Inflammatory macrophage (primary cell): ENCODE measurements at regions not wholly inside any gene's neighbourhood (a gene's known extent, or its start where the extent isn't known, plus 50 kb on each side); places are given as distances from the start of the nearest gene placed in this dataset.
"Not testable (repeated sequence)": the region's sequence is repeated elsewhere in the genome, so short reads cannot be mapped to it uniquely, and the experiment has no call there.

Experiments used
- DNase-seq, 2 donors: peaks; one replicate each; pipeline ENCODE4 v3.0.0-alpha.2; 2020 to 2022

DNA sequence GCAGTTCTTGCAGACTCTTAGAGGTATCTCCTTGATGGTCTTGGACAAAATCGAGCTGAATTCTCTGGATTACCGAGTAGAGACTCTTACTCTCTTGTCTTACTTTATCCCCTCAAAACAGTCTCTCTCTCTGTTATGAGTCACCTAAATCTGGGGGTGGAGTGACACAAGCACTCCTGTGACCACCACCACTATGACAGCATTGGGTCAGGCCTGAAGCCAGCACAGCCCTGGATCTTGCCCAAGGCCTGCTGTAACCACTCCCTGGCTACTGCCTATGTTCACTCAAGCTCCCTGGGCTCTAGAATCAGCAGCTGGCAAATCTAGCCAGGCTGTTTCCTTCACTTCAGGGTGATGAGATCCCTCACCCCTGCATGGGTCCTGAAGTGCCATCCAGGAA lies 662.5 kb downstream of the LUZP2 start:
- DNase-seq = no peak

DNA sequence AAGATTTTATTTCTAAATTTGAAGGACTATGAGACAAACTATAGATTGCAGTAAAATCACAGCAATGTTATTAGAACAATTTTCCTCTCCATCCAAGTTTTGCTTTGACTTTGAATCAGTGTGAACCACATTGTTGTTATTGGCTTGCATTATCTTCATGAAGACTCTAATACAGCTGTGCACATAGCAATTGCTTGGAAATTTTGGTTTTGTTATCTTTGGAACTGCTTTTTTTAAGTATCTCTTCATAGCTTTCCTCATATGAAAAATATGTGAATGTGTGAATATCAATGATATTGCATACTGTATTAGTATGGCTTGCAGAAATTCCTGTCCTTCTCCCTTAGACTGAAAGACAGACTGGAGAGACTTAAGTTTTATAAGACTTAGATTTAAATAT lies 666.6 kb downstream of the LUZP2 start:
- DNase-seq = no peak

DNA sequence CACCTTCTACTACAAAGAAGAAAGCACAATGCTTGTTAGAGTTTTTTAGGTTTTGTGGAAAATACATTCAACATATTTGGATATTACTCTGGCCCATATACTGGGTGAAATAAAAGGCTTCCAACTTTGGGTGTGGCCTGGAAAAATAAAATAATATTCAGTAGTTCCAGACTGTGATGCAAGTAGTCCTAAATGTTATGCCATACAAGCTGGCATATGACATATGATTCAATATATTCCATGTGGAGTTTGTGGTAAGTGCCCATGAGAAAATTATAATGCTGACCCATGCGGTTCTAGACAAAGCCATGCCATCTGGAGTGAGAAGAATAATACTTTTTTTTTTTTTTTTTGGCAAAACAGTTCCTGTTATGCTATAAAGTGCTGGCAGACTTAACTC lies 683.3 kb downstream of the LUZP2 start:
- no peak for DNase-seq

DNA sequence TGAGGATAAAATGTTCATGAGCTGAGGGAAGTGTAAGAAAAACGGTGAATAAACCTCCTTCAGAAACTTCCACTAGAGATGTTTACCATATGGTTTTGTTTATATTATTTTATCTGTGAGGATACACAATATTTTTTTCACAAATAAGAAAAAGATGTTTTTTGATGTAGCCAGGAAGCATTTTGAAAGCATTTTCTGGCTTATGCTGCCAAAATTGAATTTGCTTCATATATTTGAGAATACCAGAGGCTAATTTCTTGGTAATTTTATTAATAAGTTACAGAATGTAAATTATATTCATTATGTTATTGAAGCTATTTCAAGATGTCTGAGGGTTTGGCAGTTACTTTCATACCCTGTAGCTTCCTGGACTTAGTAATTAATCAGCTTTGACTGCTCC lies 686.6 kb downstream of the LUZP2 start:
- no peak for DNase-seq

DNA sequence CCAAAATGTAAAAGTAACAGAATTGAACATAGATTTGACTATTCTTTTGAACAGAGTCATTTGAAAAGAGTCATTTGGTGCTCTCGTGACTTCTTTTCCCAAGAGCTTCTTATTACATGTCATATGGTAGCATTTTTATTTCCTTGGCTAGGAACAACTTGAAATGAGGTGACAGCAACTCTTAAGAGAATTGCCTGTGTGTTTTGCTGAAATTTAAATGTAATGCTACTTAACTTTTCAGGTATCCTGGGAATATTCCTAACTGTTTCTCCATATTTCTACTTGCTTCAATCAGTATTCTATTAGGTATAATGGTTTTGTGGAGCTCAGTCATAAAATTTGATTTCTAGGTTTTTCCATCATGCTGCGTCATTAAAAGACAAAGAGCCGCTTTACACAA lies 700.7 kb downstream of the LUZP2 start:
- DNase-seq = no peak

DNA sequence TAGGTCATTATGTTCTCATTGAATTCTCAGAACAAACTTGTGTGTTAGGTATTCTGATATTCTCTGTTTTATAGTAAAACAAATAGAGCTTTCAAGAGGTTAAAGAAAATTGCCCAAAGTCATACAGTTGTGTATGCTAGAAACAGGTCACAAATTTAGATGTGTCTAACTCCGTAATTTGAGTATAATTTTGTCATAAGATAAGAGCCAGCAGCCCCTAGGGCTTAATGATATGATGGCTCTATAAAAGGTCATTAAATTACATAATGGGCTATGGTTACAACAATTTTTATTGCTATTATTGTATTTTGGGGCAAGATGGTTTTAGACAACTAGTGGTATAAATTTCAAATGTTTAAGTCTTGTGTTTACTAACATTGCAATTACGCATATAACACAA lies 701.9 kb downstream of the LUZP2 start:
- no peak for DNase-seq

GRCh38 chr11:25200925-25201324 lies 704.1 kb downstream of the LUZP2 start:
- DNase-seq = no peak

GRCh38 chr11:25206762-25207161 lies 709.9 kb downstream of the LUZP2 start:
- DNase-seq = no peak

GRCh38 chr11:25211635-25212254 lies 714.9 kb downstream of the LUZP2 start:
- no peak for DNase-seq

GRCh38 chr11:25214535-25215176 lies 717.8 kb downstream of the LUZP2 start:
- DNase-seq = no peak

GRCh38 chr11:25218036-25218435 lies 721.2 kb downstream of the LUZP2 start:
- DNase-seq = no peak

DNA sequence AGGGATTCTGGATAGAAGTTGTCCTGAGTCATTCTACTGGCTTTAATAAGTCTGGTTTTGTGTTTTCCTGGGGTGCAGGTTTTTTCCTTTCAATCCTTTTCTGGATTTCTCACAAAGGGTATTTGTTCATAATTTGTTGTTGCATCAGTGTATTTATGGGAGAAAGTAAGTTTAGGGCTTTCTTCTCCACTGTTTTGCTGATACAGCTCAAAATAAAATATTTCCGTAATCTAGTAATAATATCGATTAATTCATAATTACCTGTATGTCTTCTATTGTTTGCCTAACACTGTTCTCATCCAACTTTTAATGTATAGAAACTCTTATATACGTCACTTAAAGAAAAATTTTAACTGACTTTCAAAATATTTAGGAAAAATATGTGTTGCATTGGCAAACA lies 728.2 kb downstream of the LUZP2 start:
- no peak for DNase-seq

DNA sequence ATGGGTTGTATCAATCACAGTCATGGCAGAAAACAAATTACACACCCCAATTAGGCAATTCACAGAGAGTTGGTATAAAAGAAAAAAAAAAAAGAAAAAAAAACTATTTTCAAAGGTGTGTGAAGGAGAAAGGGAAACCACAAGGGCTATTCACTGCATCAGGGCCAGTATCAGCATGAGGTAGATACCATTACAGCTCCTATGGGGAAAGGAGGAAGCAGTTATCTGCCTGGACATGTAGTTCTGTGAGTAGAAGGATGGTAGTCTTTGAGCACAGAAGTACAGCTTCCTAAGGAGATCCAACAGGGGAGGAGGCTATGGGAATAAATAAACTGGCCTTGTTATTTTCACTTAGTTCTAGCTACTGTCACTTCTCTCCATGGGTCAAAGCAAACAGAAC lies 746.1 kb downstream of the LUZP2 start:
- no peak for DNase-seq

DNA sequence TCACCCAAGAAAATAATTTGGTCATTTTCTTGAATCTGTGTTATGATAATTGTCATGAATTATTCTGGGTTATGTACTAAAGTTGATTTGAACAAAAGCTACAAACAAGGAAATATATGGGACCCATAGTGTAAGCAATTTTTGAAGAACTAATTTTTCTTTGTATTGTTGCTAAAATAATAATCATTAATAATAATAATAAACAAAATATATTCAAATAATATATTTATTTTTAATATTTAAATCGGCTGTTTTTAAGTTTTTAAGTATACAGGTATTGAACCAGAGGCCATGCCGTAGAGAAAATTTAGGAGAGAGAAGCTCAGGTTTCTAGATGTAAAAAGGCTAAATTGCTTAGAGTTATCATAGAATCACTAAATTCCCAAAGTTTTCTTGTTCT lies 747.3 kb downstream of the LUZP2 start:
- no peak for DNase-seq

GRCh38 chr11:25247336-25247735 lies 750.5 kb downstream of the LUZP2 start:
- DNase-seq = no peak

DNA sequence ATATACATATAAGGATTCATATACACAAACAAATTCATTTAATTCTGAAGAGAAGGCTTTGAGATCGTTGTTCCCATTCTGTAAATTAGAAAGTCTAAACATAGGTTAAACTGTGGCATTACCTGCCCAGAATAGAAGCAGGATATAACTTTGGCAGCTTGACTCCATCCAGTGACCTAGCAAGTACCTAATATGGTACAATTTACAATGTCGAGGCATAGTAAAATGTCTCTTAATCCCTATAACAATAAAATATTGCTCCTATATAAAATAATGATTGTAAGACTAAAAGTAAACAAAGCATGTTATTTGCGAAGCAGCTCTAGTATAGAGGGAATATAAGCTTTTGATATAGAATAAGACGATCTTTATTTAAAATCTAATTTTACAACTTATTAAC lies 756.0 kb downstream of the LUZP2 start:
- DNase-seq = no peak

DNA sequence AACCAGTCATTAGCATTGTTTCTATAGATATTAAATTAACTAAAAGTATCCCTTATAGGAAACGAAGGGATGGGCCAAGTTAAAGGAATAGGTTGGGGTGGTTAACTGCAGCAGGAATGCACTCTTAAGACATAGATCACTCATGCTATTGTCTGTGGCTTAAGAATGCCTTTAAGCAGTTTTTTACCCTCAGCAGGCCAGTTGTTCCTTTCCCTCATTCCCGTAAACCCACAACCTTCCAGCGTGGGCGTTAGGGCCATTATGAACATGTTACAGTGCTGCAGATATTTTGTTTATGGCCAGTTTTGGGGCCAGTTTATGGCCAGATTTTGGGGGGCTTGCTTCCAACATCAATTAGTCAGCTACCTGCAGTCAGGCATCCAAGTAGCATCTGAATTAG lies 767.0 kb downstream of the LUZP2 start:
- not testable (repeated sequence) for DNase-seq

- DNase-seq = no peak
These were observed 774.4 kb downstream of the LUZP2 start for GRCh38 chr11:25271301-25271700.

DNA sequence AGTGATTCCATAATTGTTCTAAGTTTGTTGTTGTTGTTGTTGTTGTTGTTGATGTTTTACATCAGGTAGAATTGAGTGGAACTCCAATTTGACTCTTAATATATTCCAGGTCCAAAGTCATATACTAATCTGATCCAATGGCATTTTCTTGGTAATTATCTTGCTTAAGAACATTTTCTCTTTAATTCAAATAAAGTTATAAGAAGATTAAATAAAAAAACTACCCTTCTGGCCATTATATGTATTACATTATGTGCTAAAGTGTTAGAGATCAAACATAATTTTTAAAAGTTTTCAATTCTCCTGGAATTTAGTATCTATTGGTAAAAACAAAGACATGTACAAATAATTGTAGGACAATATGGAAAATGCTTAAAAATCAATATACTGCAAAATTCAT lies 775.4 kb downstream of the LUZP2 start:
- DNase-seq = no peak

GRCh38 chr11:25280821-25281220 lies 784.0 kb downstream of the LUZP2 start:
- DNase-seq = not testable (repeated sequence)

DNA sequence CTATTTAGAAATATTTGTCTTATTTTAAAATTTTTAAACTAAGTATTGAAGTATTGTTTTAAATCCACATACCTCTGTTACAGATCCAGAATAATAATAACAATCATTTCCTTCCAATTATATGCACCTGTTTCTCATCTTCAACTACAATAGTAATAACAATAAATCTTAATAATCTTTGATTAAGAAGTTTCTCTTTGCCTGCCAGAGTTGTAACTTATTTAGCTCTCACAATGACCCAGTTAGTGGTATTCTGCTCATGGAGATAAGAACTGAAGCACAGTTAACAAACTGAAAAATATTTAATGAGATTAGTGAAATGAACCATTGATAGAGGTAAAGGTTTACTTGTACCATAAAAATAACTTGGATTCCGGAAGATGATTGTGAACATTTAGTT lies 796.3 kb downstream of the LUZP2 start:
- DNase-seq = no peak

DNA sequence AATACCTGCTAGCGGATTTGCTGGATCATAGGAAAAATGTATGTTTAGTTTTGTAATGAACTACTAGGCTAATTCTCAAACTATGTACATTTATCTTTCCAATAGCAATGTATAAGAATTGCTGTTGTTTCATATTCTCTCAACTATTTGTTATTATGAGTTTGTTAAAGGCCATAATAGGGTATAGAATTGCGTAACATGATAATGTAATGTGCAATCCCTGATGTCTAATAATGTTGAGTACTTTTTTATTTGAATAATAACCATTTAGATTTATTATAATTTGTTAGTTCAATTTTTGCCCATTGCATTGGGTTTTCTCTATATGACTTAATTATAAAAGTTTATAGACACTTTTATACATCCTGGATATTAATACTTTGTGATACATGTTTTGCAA lies 801.6 kb downstream of the LUZP2 start:
- DNase-seq = no peak

- no peak for DNase-seq
These were observed 813.0 kb downstream of the LUZP2 start for GRCh38 chr11:25309818-25310217.

DNA sequence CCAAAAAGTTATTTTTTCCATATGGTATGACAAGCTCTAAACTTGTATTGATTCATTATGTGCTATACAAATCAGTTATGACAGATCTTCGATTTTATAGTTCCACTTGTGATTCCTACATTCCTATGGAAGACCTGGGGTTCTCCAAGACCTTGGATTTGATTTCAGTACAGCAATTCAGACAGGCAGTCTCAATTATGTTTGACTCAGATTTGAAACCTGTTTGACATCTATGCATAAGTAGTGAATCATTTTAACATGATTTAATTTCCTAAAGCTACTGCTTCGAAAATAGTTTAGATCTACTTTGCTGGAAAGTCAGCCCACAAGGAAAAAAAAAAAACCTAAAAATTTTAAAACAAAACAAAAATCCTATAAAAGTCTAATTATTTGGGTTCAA lies 820.4 kb downstream of the LUZP2 start:
- DNase-seq = no peak

- DNase-seq = no peak
These were observed 822.3 kb downstream of the LUZP2 start for GRCh38 chr11:25319127-25319526.
